GM12878 (cell line): ENCODE measurements at regions not wholly inside any gene's neighbourhood (a gene's known extent, or its start where the extent isn't known, plus 50 kb on each side); places are given as distances from the start of the nearest gene placed in this dataset.

Experiments used
- ASH2L ChIP-seq: fragments of 300-600, 200-600 bp; sonication (generic); IDR thresholded peaks from 2 replicates; pipeline ENCODE4 v1.6.1; 2017; ENCODE audit warnings: low read depth, mild to moderate bottlenecking, borderline replicate concordance
- CTCF ChIP-seq, 3 experiments: IDR thresholded peaks in 2 of 3; conservative IDR thresholded peaks in 1 of 3; 2 replicates each; pipeline ENCODE4 v1.5.1; 2011; ENCODE audit warnings: low read depth in 3 of 3, low read length in 3 of 3, mild to moderate bottlenecking in 3 of 3, control low read depth in 2 of 3, moderate library complexity in 2 of 3, inconsistent platforms in 1 of 3, mixed read lengths in 1 of 3; ENCODE audit not compliant: control insufficient read depth in 2 of 3, insufficient read depth in 1 of 3; ENCODE audit errors: extremely low read depth in 1 of 3
- E2F4 ChIP-seq: IDR thresholded peaks from 2 replicates; pipeline ENCODE4 v1.6.1; 2012; ENCODE audit warnings: low read depth, low read length, improper control_type of control experiment
- EZH2 ChIP-seq: IDR thresholded peaks from 2 replicates; pipeline ENCODE4 v1.6.1; 2012; ENCODE audit warnings: low read depth, mild to moderate bottlenecking, control low read depth, inconsistent platforms, low read length, borderline replicate concordance; ENCODE audit not compliant: control insufficient read depth
- HCFC1 ChIP-seq: fragments of 150-350 bp; IDR thresholded peaks from 2 replicates; pipeline ENCODE4 v1.6.1; 2014; ENCODE audit warnings: low read length
- LARP7 ChIP-seq: fragments of 450-650 bp; IDR thresholded peaks from 2 replicates; pipeline ENCODE4 v1.6.1; 2017; ENCODE audit warnings: mild to moderate bottlenecking
- MYC ChIP-seq: IDR thresholded peaks from 2 replicates; pipeline ENCODE4 v1.6.1; 2011; ENCODE audit warnings: mild to moderate bottlenecking, low read length, moderate library complexity, inconsistent platforms; ENCODE audit not compliant: insufficient read depth, insufficient replicate concordance, insufficient read length, severe bottlenecking
- PAX8 ChIP-seq: fragments of 450-650 bp; IDR thresholded peaks from 2 replicates; pipeline ENCODE4 v1.6.1; 2017; ENCODE audit warnings: mild to moderate bottlenecking, moderate library complexity
- PKNOX1 ChIP-seq: fragments of 450-650 bp; IDR thresholded peaks from 2 replicates; pipeline ENCODE4 v1.6.1; 2016; ENCODE audit warnings: mild to moderate bottlenecking
- RAD21 ChIP-seq: IDR thresholded peaks from 2 replicates; pipeline ENCODE4 v1.6.1; 2011; ENCODE audit warnings: mild to moderate bottlenecking, low read depth, low read length, moderate library complexity; ENCODE audit not compliant: insufficient read depth
- RB1 ChIP-seq: fragments of 450-650 bp; formaldehyde crosslinking; IDR thresholded peaks from 2 replicates; pipeline ENCODE4 v1.6.1; 2017; ENCODE audit warnings: mild to moderate bottlenecking, borderline replicate concordance
- SPI1 ChIP-seq: IDR thresholded peaks from 2 replicates; pipeline ENCODE4 v1.6.1; 2011; ENCODE audit warnings: low read depth, mild to moderate bottlenecking, low read length, moderate library complexity, borderline replicate concordance; ENCODE audit not compliant: insufficient read depth

DNA sequence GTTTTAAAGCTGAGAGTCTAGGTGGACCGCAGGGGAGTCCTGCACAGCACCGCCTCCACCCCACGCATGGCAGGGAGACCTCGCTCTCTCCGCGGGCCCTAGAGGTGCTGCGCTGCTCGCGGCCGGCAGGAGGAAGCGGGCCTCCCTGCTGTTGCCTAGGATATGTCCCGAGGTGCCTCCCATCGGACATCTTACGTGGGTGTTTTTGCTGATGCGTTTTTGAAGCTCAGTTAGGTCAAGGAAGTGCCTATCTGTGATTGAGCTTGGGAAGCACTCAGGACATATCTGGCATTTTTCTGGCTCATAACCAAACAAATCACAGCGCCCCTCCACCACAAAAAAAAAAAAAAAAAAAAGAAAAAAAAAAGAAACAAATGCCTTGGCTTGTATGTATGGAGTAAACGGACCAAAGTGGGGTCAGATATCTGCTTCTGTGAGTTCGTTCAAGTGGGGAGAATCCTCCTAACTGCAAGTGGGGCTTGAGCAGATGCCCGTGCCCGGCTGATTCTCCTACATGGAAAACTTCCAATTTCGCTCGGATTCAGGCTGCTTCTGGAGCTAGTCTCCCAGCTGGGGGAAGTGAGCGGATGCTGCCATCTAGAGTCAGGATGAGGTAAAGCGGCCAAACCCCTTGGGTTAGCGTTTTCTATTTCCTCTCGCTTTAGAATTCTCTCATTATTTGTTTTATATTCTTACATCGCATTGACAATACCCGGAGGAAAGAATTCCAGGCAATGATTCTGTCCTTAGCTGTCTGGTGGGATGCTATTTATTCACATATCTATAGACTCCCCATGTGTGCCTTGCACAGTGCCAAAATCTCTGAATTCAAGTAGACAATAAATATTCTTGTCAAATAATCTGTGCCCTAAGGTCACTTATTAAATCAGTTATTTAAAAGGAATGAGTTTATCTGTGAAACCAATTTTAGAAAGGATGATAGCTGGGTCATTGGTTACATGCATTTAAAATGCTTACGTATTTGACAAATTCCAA is 95.3 kb downstream of the CD8B2 start (continued):
- TF ChIP-seq HCFC1 = no peak
- TF ChIP-seq PKNOX1 = no peak
- TF ChIP-seq EZH2 = no peak
- peak; percentile 83 to 88 (median 85) for TF ChIP-seq CTCF (IDR thresholded peaks at IDR 0.05 in 2 of 3, conservative IDR thresholded peaks at IDR 0.05 in 1 of 3; ENCODE audit: control insufficient read depth in 2 of 3, extremely low read depth in 1 of 3, insufficient read depth in 1 of 3, low read depth in 3 of 3, low read length in 3 of 3)
- no peak for TF ChIP-seq PAX8
- TF ChIP-seq ASH2L = no peak
- no peak for TF ChIP-seq MYC
- TF ChIP-seq E2F4 = no peak
- TF ChIP-seq RAD21 = peak; percentile 69
- 0 out of 2 replicates have a peak, but pooled peaks have one; percentile 58 for TF ChIP-seq RB1
- TF ChIP-seq SPI1 = peak; percentile 16; the same call in 1 of the 2 replicates
- TF ChIP-seq LARP7 = no peak
